Mucosa of gallbladder (tissue), 1 donor: ENCODE measurements at regions not wholly inside any gene's neighbourhood (a gene's known extent, or its start where the extent isn't known, plus 50 kb on each side); places are given as distances from the start of the nearest gene placed in this dataset.

ENCODE experiments used
- DNase-seq: peaks from one replicate; pipeline ENCODE4 v3.0.0-alpha.2; 2020; ENCODE audit warnings: low spot score
- donor health status: DM: no; HTN: no; CAD: no.

- DNase-seq = no peak
These were observed 84.0 kb upstream of the NPY start for GRCh38 chr7:24199978-24200377.

GRCh38 chr7:24200407-24200966 lies 83.5 kb upstream of the NPY start:
- DNase-seq = no peak

- no peak for DNase-seq
These were observed 82.8 kb upstream of the NPY start for GRCh38 chr7:24201226-24201625.

- DNase-seq = no peak
These were observed 71.9 kb upstream of the NPY start for GRCh38 chr7:24212073-24212472.

- DNase-seq = no peak
These were observed 70.7 kb upstream of the NPY start for GRCh38 chr7:24213311-24213710.

- DNase-seq = no peak
These were observed 69.3 kb upstream of the NPY start for GRCh38 chr7:24214670-24215069.

- DNase-seq = no peak
These were observed 67.3 kb upstream of the NPY start for GRCh38 chr7:24216576-24217125.

- no peak for DNase-seq
These were observed 62.5 kb upstream of the NPY start for GRCh38 chr7:24221500-24221899.

GRCh38 chr7:24227068-24227467 lies 56.9 kb upstream of the NPY start:
- no peak for DNase-seq

GRCh38 chr7:24227603-24228359 lies 56.2 kb upstream of the NPY start:
- no peak for DNase-seq

- no peak for DNase-seq
These were observed 54.3 kb upstream of the NPY start for GRCh38 chr7:24229481-24230226.

GRCh38 chr7:24231493-24231892 lies 52.5 kb upstream of the NPY start:
- no peak for DNase-seq

- DNase-seq = no peak
These were observed 50.6 kb upstream of the NPY start for GRCh38 chr7:24233386-24233785.
